CD14-positive monocyte (primary cell): ENCODE measurements at regions not wholly inside any gene's neighbourhood (a gene's known extent, or its start where the extent isn't known, plus 50 kb on each side); places are given as distances from the start of the nearest gene placed in this dataset.

Experiments
- DNase-seq, 3 donors: peaks; one replicate each; pipeline ENCODE4 v3.0.0-alpha.2; 2011 to 2022
- H2AFZ ChIP-seq: 2 replicates; pipeline ENCODE4 v1.6.0; 2012; ENCODE audit warnings: mild to moderate bottlenecking, low read depth, low read length, inconsistent platforms; ENCODE audit not compliant: insufficient read depth, poor library complexity, severe bottlenecking
- H3K27ac ChIP-seq, 2 donors: 1 replicate in 1 of 2; 2 replicates in 1 of 2; pipeline ENCODE4 v1.5.1; 2012 to 2013; ENCODE audit warnings: low read length in 2 of 2, control low read depth in 1 of 2, inconsistent platforms in 1 of 2, low read depth in 1 of 2, mild to moderate bottlenecking in 1 of 2
- H3K27me3 ChIP-seq, 2 donors: one replicate each; pipeline versions ENCODE4 v1.6.0 to v1.6.1; 2011 to 2013; ENCODE audit warnings: low read length in 2 of 2; ENCODE audit not compliant: control insufficient read depth in 2 of 2, insufficient read depth in 2 of 2
- H3K36me3 ChIP-seq, 2 donors: replicated peaks in 1 of 2; 1 replicate in 1 of 2; 2 replicates in 1 of 2; pipeline versions ENCODE4 v1.5.1 to v1.6.1; 2012 to 2013; ENCODE audit warnings: low read length in 2 of 2, control low read depth in 1 of 2, inconsistent platforms in 1 of 2, mild to moderate bottlenecking in 1 of 2; ENCODE audit not compliant: insufficient read depth in 2 of 2, control insufficient read depth in 1 of 2
- H3K4me1 ChIP-seq, 2 donors: 1 replicate in 1 of 2; 2 replicates in 1 of 2; pipeline versions ENCODE4 v1.5.1 to v1.6.1; 2012 to 2013; ENCODE audit warnings: low read length in 2 of 2, control low read depth in 1 of 2, inconsistent platforms in 1 of 2, mild to moderate bottlenecking in 1 of 2, moderate library complexity in 1 of 2; ENCODE audit not compliant: insufficient read depth in 2 of 2, control insufficient read depth in 1 of 2
- H3K4me2 ChIP-seq: replicated peaks from 2 replicates; pipeline ENCODE3; 2012; ENCODE audit warnings: low read length, moderate library complexity, mild to moderate bottlenecking; ENCODE audit not compliant: poor library complexity, severe bottlenecking; ENCODE audit errors: extremely low read depth
- H3K4me3 ChIP-seq, 3 experiments: fragments of 200-600 bp in 1 of 3; sonication (generic) in 1 of 3; replicated peaks in 1 of 3; 1 replicate in 2 of 3; 2 replicates in 1 of 3; pipeline ENCODE4 v1.5.1; 2011 to 2013; ENCODE audit warnings: low read length in 3 of 3, mild to moderate bottlenecking in 3 of 3, control low read depth in 2 of 3, low read depth in 2 of 3, inconsistent platforms in 1 of 3, moderate library complexity in 1 of 3
- H3K79me2 ChIP-seq: 2 replicates; pipeline ENCODE4 v1.6.0; 2012; ENCODE audit warnings: mild to moderate bottlenecking, control low read depth, inconsistent platforms, low read length, moderate library complexity; ENCODE audit not compliant: insufficient read depth
- H3K9ac ChIP-seq: 2 replicates; pipeline ENCODE4 v1.6.0; 2017; ENCODE audit warnings: low read length, mild to moderate bottlenecking; ENCODE audit not compliant: insufficient read depth, poor library complexity, severe bottlenecking
- H3K9me3 ChIP-seq, 2 donors: replicated peaks in 1 of 2; 1 replicate in 1 of 2; 2 replicates in 1 of 2; pipeline versions ENCODE4 v1.5.1 to v1.6.1; 2012 to 2013; ENCODE audit warnings: low read length in 2 of 2, control low read depth in 1 of 2; ENCODE audit not compliant: control insufficient read depth in 1 of 2, insufficient read depth in 1 of 2
- H4K20me1 ChIP-seq: 2 replicates; pipeline ENCODE4 v1.6.0; 2012; ENCODE audit warnings: mild to moderate bottlenecking, low read length, control low read depth, moderate library complexity; ENCODE audit not compliant: insufficient read depth
- H3K27ac Mint-ChIP-seq, 7 donors: one replicate each; pipeline ENCODE4 v1.8.0; 2020; ENCODE audit warnings: mild to moderate bottlenecking in 7 of 7, mixed read lengths in 7 of 7, moderate library complexity in 6 of 7, inconsistent platforms in 2 of 7
- H3K27me3 Mint-ChIP-seq, 3 donors: one replicate each; pipeline ENCODE4 v1.8.0; 2021 to 2022; ENCODE audit warnings: low read depth in 3 of 3, mild to moderate bottlenecking in 3 of 3, mixed read lengths in 3 of 3, moderate library complexity in 3 of 3, inconsistent platforms in 1 of 3
- H3K36me3 Mint-ChIP-seq, 2 donors: one replicate each; pipeline ENCODE4 v1.8.0; 2020; ENCODE audit warnings: mixed read lengths in 2 of 2, inconsistent platforms in 1 of 2, mild to moderate bottlenecking in 1 of 2
- H3K4me1 Mint-ChIP-seq: one replicate; pipeline ENCODE4 v1.8.0; 2020; ENCODE audit warnings: mild to moderate bottlenecking, mixed read lengths
- H3K4me3 Mint-ChIP-seq, 2 donors: one replicate each; pipeline ENCODE4 v1.8.0; 2020; ENCODE audit warnings: mild to moderate bottlenecking in 2 of 2, mixed read lengths in 2 of 2, moderate library complexity in 1 of 2
- H3K9me3 Mint-ChIP-seq, 7 donors: one replicate each; pipeline ENCODE4 v1.8.0; 2020 to 2022; ENCODE audit warnings: mixed read lengths in 7 of 7, mild to moderate bottlenecking in 6 of 7, moderate library complexity in 6 of 7, inconsistent platforms in 2 of 7
- WGBS: methylation state at CpG from one replicate; pipeline ENCODE4 v1.1.5; 2013; ENCODE audit warnings: missing lambda C conversion rate; ENCODE audit not compliant: insufficient coverage; 5-methylcytosine and 5-hydroxymethylcytosine counted together
- intact Hi-C, 2 donors: fragments of 100-400 bp; cut with micrococcal nuclease; formaldehyde crosslinking; loops; one replicate each; pipeline versions ENCODE4 v1.15.0 to v1.15.1; 2023
- TF ChIP-seq, protein P1 (sequence below): fragments of 200-600 bp; IDR thresholded peaks from one replicate; pipeline ENCODE4 v1.8.0; 2022; ENCODE audit warnings: antibody characterized with exemption, mild to moderate bottlenecking

DNA sequence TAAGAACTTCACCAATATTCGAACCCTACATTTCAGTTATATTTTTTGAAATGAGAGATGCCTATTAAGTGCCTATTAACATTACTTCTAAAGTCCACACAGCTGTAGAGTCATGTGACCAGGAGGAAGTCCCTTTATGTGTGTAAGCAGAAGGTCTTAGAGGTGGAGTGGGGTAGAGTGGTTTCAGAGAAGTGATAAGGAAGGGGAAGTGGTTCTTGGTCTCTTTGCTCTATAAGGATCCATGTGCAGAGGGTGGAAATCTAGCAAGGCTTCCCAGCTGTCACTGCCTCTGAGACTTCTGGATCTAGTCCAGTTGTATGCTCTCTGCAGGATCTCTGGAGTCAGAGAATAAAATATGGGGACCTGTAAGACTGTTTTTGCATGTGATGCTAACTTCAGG, 673.9 kb downstream of the FLRT2 start:
- Histone ChIP-seq H3K79me2 (no peaks in the 10 kb centered on the region), H3K9ac (no peak overlapping the region), H3K4me2 (no peak overlapping the region), H3K9me3 (peaks cover 8 to 10% of the 10 kb centered on the region in 2 donors), H3K27ac (no peak overlapping the region), H3K4me1 (no peaks in the 10 kb centered on the region), H2AFZ (no peak overlapping the region), H3K4me3 (no peak overlapping the region), H3K36me3 (no peaks in the 10 kb centered on the region), H3K27me3 (no peaks in the 10 kb centered on the region), H4K20me1 (no peaks in the 10 kb centered on the region)
- Mint-ChIP-seq H3K36me3 (no peaks in the 10 kb centered on the region), H3K9me3 (peaks cover 7 to 27% (median 14%) of the 10 kb centered on the region in 7 donors), H3K27ac (no peak overlapping the region), H3K27me3 (peaks cover 0 to 2% (median 0%) of the 10 kb centered on the region in 3 donors), H3K4me3 (no peak overlapping the region), H3K4me1 (no peaks in the 10 kb centered on the region)
- no CpG with 5 or more reads among the region's 1 CpG for WGBS
- DNase-seq, result no peak
- intact Hi-C loops, result no loop called here
- TF ChIP-seq, protein P1, sequence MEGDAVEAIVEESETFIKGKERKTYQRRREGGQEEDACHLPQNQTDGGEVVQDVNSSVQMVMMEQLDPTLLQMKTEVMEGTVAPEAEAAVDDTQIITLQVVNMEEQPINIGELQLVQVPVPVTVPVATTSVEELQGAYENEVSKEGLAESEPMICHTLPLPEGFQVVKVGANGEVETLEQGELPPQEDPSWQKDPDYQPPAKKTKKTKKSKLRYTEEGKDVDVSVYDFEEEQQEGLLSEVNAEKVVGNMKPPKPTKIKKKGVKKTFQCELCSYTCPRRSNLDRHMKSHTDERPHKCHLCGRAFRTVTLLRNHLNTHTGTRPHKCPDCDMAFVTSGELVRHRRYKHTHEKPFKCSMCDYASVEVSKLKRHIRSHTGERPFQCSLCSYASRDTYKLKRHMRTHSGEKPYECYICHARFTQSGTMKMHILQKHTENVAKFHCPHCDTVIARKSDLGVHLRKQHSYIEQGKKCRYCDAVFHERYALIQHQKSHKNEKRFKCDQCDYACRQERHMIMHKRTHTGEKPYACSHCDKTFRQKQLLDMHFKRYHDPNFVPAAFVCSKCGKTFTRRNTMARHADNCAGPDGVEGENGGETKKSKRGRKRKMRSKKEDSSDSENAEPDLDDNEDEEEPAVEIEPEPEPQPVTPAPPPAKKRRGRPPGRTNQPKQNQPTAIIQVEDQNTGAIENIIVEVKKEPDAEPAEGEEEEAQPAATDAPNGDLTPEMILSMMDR, result no peak

DNA sequence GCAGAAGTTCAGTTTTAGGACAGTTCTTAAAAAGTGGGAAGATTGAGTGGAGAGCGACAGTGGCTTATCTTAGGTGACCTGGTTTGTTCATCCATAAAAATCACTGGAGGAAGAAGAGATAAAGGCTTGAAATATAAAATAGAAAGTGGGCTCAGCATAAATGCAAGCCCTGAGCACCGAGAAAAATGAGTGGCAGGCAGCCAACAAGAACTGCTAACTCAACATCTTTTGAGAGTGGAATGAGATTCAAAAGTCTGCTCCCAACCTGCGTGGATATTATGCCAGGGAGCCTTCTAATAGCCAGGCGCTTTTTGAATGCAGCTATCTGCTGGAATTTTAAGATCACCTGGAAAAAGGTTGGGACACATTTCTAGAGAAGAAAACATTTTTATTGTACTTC, 666.5 kb downstream of the FLRT2 start:
- 73% methylated on average over 3 of the region's 4 CpGs for WGBS

More for the DNA sequence above, 666.5 kb downstream of the FLRT2 start:
- no peaks in the 10 kb centered on the region for H4K20me1 ChIP-seq
- no peaks in the 10 kb centered on the region for H3K9me3 ChIP-seq
- H3K4me3 ChIP-seq, result no peak overlapping the region
- H3K27me3 Mint-ChIP-seq, result peaks cover 0 to 2% (median 0%) of the 10 kb centered on the region in 3 donors
- H3K79me2 ChIP-seq, result no peaks in the 10 kb centered on the region
- TF ChIP-seq, protein P1, result no peak
- no peak for DNase-seq
- H3K27me3 ChIP-seq, result no peaks in the 10 kb centered on the region
- H3K4me1 ChIP-seq, result no peaks in the 10 kb centered on the region
- H3K4me3 Mint-ChIP-seq, result no peak overlapping the region
- H3K9me3 Mint-ChIP-seq, result peaks cover 0 to 16% (median 6%) of the 10 kb centered on the region in 7 donors
- no peak overlapping the region for H3K4me2 ChIP-seq
- H3K36me3 ChIP-seq, result no peaks in the 10 kb centered on the region
- no peak overlapping the region for H2AFZ ChIP-seq
- no peak overlapping the region for H3K9ac ChIP-seq
- no peaks in the 10 kb centered on the region for H3K4me1 Mint-ChIP-seq
- intact Hi-C loops, result no loop called here
- H3K27ac Mint-ChIP-seq, result no peak overlapping the region
- no peaks in the 10 kb centered on the region for H3K36me3 Mint-ChIP-seq
- H3K27ac ChIP-seq, result no peak overlapping the region
